DMS 273 (cell line): ENCODE measurements at regions not wholly inside any gene's neighbourhood (a gene's known extent, or its start where the extent isn't known, plus 50 kb on each side); places are given as distances from the start of the nearest gene placed in this dataset.
A peak's percentile ranks its signal among the peaks of the same experiment; 100 is the strongest.

ENCODE experiments used
- DNase-seq: peaks from one replicate; lab custom pipeline; 2025; ENCODE audit not compliant: unreplicated experiment; lab: John Stamatoyannopoulos, UW

- DNase-seq: peak; percentile 80
These were observed 60.0 kb upstream of the BTN3A2 start for GRCh38 chr6:26304797-26305640.

- DNase-seq: peak; percentile 21
These were observed 59.4 kb upstream of the BTN3A2 start for GRCh38 chr6:26305641-26305969.

GRCh38 chr6:26306232-26306631 lies 58.8 kb upstream of the BTN3A2 start:
- no peak for DNase-seq

- no peak for DNase-seq
These were observed 57.1 kb upstream of the BTN3A2 start for GRCh38 chr6:26307850-26308249.

- DNase-seq: no peak
These were observed 55.3 kb upstream of the BTN3A2 start for GRCh38 chr6:26309731-26310142.

- DNase-seq: peak; percentile 82
These were observed 54.0 kb upstream of the BTN3A2 start for GRCh38 chr6:26311012-26311384.

- DNase-seq: peak; percentile 91
These were observed 53.5 kb upstream of the BTN3A2 start for GRCh38 chr6:26311385-26312095.

- peak; percentile 70 for DNase-seq
These were observed 52.9 kb upstream of the BTN3A2 start for GRCh38 chr6:26312096-26312463.

GRCh38 chr6:26312501-26313397 lies 52.2 kb upstream of the BTN3A2 start:
- peak; percentile 95 for DNase-seq
